ENCODE measurements at regions not wholly inside any gene's neighbourhood (a gene's known extent, or its start where the extent isn't known, plus 50 kb on each side); places are given as distances from the start of the nearest gene placed in this dataset.

- DNase-seq = peak; percentile 30
Observed at GRCh38 chr3:70550723-70551319, 238.4 kb upstream of the MDFIC2 start.

GRCh38 chr3:70546679-70547078, 234.2 kb upstream of the MDFIC2 start:
- DNase-seq = no peak

- DNase-seq = no peak
Observed at GRCh38 chr3:70543493-70543892, 231.1 kb upstream of the MDFIC2 start.

GRCh38 chr3:70539908-70540307, 227.5 kb upstream of the MDFIC2 start:
- DNase-seq = no peak

- DNase-seq = no peak
Observed at GRCh38 chr3:70532806-70533205, 220.4 kb upstream of the MDFIC2 start.

- DNase-seq = no peak
Observed at GRCh38 chr3:70531838-70532489, 219.5 kb upstream of the MDFIC2 start.

- DNase-seq = no peak
Observed at GRCh38 chr3:70531063-70531657, 218.7 kb upstream of the MDFIC2 start.

- no peak for DNase-seq
Observed at GRCh38 chr3:70530626-70531025, 218.2 kb upstream of the MDFIC2 start.

- DNase-seq = no peak
Observed at GRCh38 chr3:70527026-70527425, 214.6 kb upstream of the MDFIC2 start.

- DNase-seq = no peak
Observed at GRCh38 chr3:70519913-70520659, 207.6 kb upstream of the MDFIC2 start.

- DNase-seq = no peak
Observed at GRCh38 chr3:70519026-70519425, 206.6 kb upstream of the MDFIC2 start.

- DNase-seq = no peak
Observed at GRCh38 chr3:70518356-70518755, 205.9 kb upstream of the MDFIC2 start.

- DNase-seq = no peak
Observed at GRCh38 chr3:70517124-70517890, 204.9 kb upstream of the MDFIC2 start.

- DNase-seq = no peak
Observed at GRCh38 chr3:70516076-70516475, 203.6 kb upstream of the MDFIC2 start.

GRCh38 chr3:70507486-70507885, 195.0 kb upstream of the MDFIC2 start:
- DNase-seq = no peak

- DNase-seq = no peak
Observed at GRCh38 chr3:70506775-70507174, 194.3 kb upstream of the MDFIC2 start.

GRCh38 chr3:70501561-70501960, 189.1 kb upstream of the MDFIC2 start:
- DNase-seq = no peak

GRCh38 chr3:70488816-70489215, 176.4 kb upstream of the MDFIC2 start:
- DNase-seq = no peak

- DNase-seq = no peak
Observed at GRCh38 chr3:70488131-70488530, 175.7 kb upstream of the MDFIC2 start.

- no peak for DNase-seq
Observed at GRCh38 chr3:70486414-70487017, 174.1 kb upstream of the MDFIC2 start.

- no peak for DNase-seq
Observed at GRCh38 chr3:70476174-70476573, 163.7 kb upstream of the MDFIC2 start.

- no peak for DNase-seq
Observed at GRCh38 chr3:70471464-70472342, 159.3 kb upstream of the MDFIC2 start.

Measured in NCI-H2029 (cell line).